A549 (cell line): ENCODE measurements at regions not wholly inside any gene's neighbourhood (a gene's known extent, or its start where the extent isn't known, plus 50 kb on each side); places are given as distances from the start of the nearest gene placed in this dataset.
A peak's percentile ranks its signal among the peaks of the same experiment; 100 is the strongest.

Experiments
- CBX2 ChIP-seq: fragments of 200-600 bp; sonication (generic); IDR thresholded peaks from 2 replicates; pipeline ENCODE4 v1.6.1; 2016; ENCODE audit warnings: low read depth, mild to moderate bottlenecking, borderline replicate concordance
- CTCF ChIP-seq: fragments of >200 bp; sonication (Bioruptor Twin); formaldehyde crosslinking; IDR thresholded peaks from 3 replicates; pipeline ENCODE4 v1.5.1; 2016
- ESRRA ChIP-seq: fragments of 150-350 bp; IDR thresholded peaks from 2 replicates; pipeline ENCODE4 v1.6.1; 2014; ENCODE audit warnings: mild to moderate bottlenecking, low read length, borderline replicate concordance
- JUN ChIP-seq, 2 experiments: fragments of >200 bp; sonication (Bioruptor Twin); formaldehyde crosslinking; IDR thresholded peaks; 2 replicates in 1 of 2; 3 replicates in 1 of 2; pipeline ENCODE4 v1.6.1; 2016 to 2017
- JUNB ChIP-seq: fragments of >200 bp; sonication (Bioruptor Twin); formaldehyde crosslinking; IDR thresholded peaks from 2 replicates; pipeline ENCODE4 v1.6.1; 2016
- MAZ ChIP-seq: fragments of 150-350 bp; IDR thresholded peaks from 2 replicates; pipeline ENCODE4 v1.6.1; 2014; ENCODE audit warnings: antibody characterized with exemption, low read depth, low read length, borderline replicate concordance
- NR3C1 ChIP-seq: fragments of >200 bp; sonication (Bioruptor Twin); formaldehyde crosslinking; IDR thresholded peaks from 3 replicates; pipeline ENCODE4 v1.6.1; 2017
- POLR2A ChIP-seq: IDR thresholded peaks from 2 replicates; pipeline ENCODE4 v1.6.1; 2012; ENCODE audit warnings: mild to moderate bottlenecking, low read length
- POLR2AphosphoS2 ChIP-seq: conservative IDR thresholded peaks from 2 replicates; pipeline ENCODE4 v1.6.1; 2012; ENCODE audit warnings: low read length, improper control_type of control experiment, inconsistent platforms
- RAD21 ChIP-seq, 2 experiments: fragments of >200 bp in 1 of 2; sonication (Bioruptor Twin) in 1 of 2; formaldehyde crosslinking in 1 of 2; IDR thresholded peaks in 1 of 2; conservative IDR thresholded peaks in 1 of 2; 2 replicates in 1 of 2; 3 replicates in 1 of 2; pipeline ENCODE4 v1.6.1; 2012 to 2018; ENCODE audit warnings: inconsistent platforms in 1 of 2
- RCOR1 ChIP-seq: fragments of 150-350 bp; IDR thresholded peaks from 2 replicates; pipeline ENCODE4 v1.6.1; 2014; ENCODE audit warnings: antibody characterized with exemption, low read length, low read depth
- RNF2 ChIP-seq: fragments of 200-600 bp; sonication (generic); IDR thresholded peaks from 2 replicates; pipeline ENCODE4 v1.6.1; 2016; ENCODE audit warnings: low read depth, mild to moderate bottlenecking, antibody characterized with exemption, moderate library complexity, borderline replicate concordance

- no peak for TF ChIP-seq NR3C1
- TF ChIP-seq CBX2: no peak
- no peak for TF ChIP-seq POLR2A
- TF ChIP-seq CTCF: peak; percentile 61
- TF ChIP-seq JUN (IDR thresholded peaks at IDR 0.05): no peak
- TF ChIP-seq MAZ: no peak
- peak; percentile 52 to 61; a peak in 4 of 5 replicates for TF ChIP-seq RAD21 (conservative IDR thresholded peaks at IDR 0.05 in 1 of 2, IDR thresholded peaks at IDR 0.05 in 1 of 2)
- no peak for TF ChIP-seq POLR2AphosphoS2
- TF ChIP-seq ESRRA: no peak
- TF ChIP-seq RNF2: no peak
- no peak for TF ChIP-seq RCOR1
- no peak for TF ChIP-seq JUNB
Measured at GRCh38 chr1:163528710-163529348, 207.1 kb downstream of the NUF2 start.
